ENCODE measurements at regions not wholly inside any gene's neighbourhood (a gene's known extent, or its start where the extent isn't known, plus 50 kb on each side); places are given as distances from the start of the nearest gene placed in this dataset.

DNA sequence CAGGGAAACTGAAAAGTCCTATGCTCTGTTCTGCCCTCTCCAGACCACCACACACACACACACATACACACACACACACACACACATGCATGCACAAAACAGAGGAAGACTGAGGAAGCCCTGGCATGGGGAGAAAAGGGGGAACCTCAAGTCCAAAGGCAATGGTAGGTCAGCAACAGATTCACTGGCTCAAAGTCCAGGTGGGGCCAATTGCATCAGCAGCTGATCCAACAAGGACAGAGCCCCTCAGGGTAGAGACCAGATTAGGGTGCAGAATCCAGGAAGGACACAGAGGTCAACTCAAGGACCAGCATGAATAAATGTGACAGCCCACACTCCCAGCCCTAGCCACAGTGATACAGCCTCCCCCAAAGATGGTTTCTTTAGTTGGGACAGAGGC, 425.0 kb upstream of the SOX5 start:
- Histone ChIP-seq H3K4me2 (replicated peaks; ENCODE audit: low read depth, low read length, poor library complexity, severe bottlenecking) (no peak overlapping the region), H2AFZ (ENCODE audit: insufficient read depth, low read depth, low read length, poor library complexity, severe bottlenecking) (no peak overlapping the region), H3K9ac (ENCODE audit: low read length) (no peak overlapping the region), H3K79me2 (ENCODE audit: control insufficient read depth, insufficient read depth, low read length) (no peaks in the 10 kb centered on the region), H3K9me3 (ENCODE audit: control extremely low read depth in 1 of 3, control insufficient read depth in 2 of 3, insufficient read depth in 1 of 3, low read length in 2 of 3) (no peaks in the 10 kb centered on the region), H3K4me1 (ENCODE audit: control insufficient read depth in 2 of 2, insufficient read depth in 2 of 2, low read length in 2 of 2) (peaks cover 15 to 17% of the 10 kb centered on the region in 2 donors), H3K36me3 (replicated peaks in 1 of 2; ENCODE audit: control extremely low read depth in 1 of 2, control insufficient read depth in 1 of 2, extremely low read depth in 1 of 2, insufficient read depth in 2 of 2, low read length in 1 of 2) (no peaks in the 10 kb centered on the region), H3K27ac (ENCODE audit: low read length in 2 of 2) (no peak overlapping the region), H3K4me3 (ENCODE audit: control extremely low read depth in 1 of 5, extremely low read depth in 1 of 5, insufficient read depth in 1 of 5, low read depth in 2 of 5, low read length in 4 of 5) (no peak overlapping the region), H4K20me1 (ENCODE audit: control insufficient read depth, insufficient read depth, low read length, poor library complexity, severe bottlenecking) (no peaks in the 10 kb centered on the region), H3K27me3 (replicated peaks in 1 of 4; ENCODE audit: control extremely low read depth in 1 of 4, control insufficient read depth in 3 of 4, insufficient read depth in 4 of 4, low read length in 3 of 4) (no peaks in the 10 kb centered on the region)
- intact Hi-C loops (cut with micrococcal nuclease) = no loop called here
- DNase-seq (no peak), ATAC-seq (ENCODE audit: low read depth) (no peak)
- Mint-ChIP-seq H3K9me3 (ENCODE audit: insufficient read depth) (no peaks in the 10 kb centered on the region), H3K27me3 (no peaks in the 10 kb centered on the region), H3K4me1 (peaks cover 21% of the 10 kb centered on the region), H3K4me3 (no peak overlapping the region), H3K27ac (no peak overlapping the region)
- ChIA-PET CTCF (no interaction called here), POLR2A (no interaction called here)
- TF ChIP-seq EZH2 (IDR thresholded peaks at IDR 0.05; ENCODE audit: borderline replicate concordance, insufficient read depth, low read depth, low read length, poor library complexity, severe bottlenecking) = no peak
- TF ChIP-seq, protein P1, sequence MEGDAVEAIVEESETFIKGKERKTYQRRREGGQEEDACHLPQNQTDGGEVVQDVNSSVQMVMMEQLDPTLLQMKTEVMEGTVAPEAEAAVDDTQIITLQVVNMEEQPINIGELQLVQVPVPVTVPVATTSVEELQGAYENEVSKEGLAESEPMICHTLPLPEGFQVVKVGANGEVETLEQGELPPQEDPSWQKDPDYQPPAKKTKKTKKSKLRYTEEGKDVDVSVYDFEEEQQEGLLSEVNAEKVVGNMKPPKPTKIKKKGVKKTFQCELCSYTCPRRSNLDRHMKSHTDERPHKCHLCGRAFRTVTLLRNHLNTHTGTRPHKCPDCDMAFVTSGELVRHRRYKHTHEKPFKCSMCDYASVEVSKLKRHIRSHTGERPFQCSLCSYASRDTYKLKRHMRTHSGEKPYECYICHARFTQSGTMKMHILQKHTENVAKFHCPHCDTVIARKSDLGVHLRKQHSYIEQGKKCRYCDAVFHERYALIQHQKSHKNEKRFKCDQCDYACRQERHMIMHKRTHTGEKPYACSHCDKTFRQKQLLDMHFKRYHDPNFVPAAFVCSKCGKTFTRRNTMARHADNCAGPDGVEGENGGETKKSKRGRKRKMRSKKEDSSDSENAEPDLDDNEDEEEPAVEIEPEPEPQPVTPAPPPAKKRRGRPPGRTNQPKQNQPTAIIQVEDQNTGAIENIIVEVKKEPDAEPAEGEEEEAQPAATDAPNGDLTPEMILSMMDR (IDR thresholded peaks at IDR 0.05) = no peak

DNA sequence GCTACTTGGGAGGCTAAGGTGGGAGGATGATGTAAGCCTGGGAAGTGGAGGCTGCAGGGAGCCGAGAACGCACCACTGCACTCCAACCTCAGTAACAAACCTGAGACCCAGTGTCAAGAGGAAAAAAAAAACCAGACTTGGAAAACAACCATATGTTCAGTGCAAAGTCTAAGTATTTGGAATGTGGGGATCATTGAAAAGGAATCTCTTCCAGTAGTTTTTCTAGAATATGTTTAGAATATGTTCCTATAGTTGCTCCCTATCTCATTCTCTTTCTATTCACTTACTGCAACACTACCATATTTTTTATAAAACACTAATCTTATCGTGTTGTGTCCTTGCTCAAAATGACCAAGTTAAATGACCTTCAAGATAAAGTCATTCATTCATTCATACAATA, 423.5 kb upstream of the SOX5 start:
- no peak overlapping the region for H3K4me2 ChIP-seq (replicated peaks; ENCODE audit: low read depth, low read length, poor library complexity, severe bottlenecking)
- Mint-ChIP-seq H3K9me3 (ENCODE audit: insufficient read depth) (no peaks in the 10 kb centered on the region), H3K4me1 (peaks cover 7% of the 10 kb centered on the region), H3K27me3 (no peaks in the 10 kb centered on the region), H3K4me3 (no peak overlapping the region), H3K27ac (no peak overlapping the region)
- DNase-seq (no peak), ATAC-seq (ENCODE audit: low read depth) (no peak)
- no peak overlapping the region for H2AFZ ChIP-seq (ENCODE audit: insufficient read depth, low read depth, low read length, poor library complexity, severe bottlenecking)
- H4K20me1 ChIP-seq (ENCODE audit: control insufficient read depth, insufficient read depth, low read length, poor library complexity, severe bottlenecking) = no peaks in the 10 kb centered on the region
- H3K27ac ChIP-seq (ENCODE audit: low read length in 2 of 2) = no peak overlapping the region
- no peaks in the 10 kb centered on the region for H3K79me2 ChIP-seq (ENCODE audit: control insufficient read depth, insufficient read depth, low read length)
- intact Hi-C loops (cut with micrococcal nuclease) = no loop called here
- H3K9ac ChIP-seq (ENCODE audit: low read length) = no peak overlapping the region
- peaks cover 4 to 5% of the 10 kb centered on the region in 2 donors for H3K4me1 ChIP-seq (ENCODE audit: control insufficient read depth in 2 of 2, insufficient read depth in 2 of 2, low read length in 2 of 2)
- WGBS (ENCODE audit: insufficient coverage) = no CpG with 5 or more reads among the region's 3 CpGs
- CTCF ChIA-PET = interaction anchor here (0.7 kb wide), 1 partner anchor 428 kb away, joined by 4 read pairs; no protein-coding TSS in a partner anchor
- H3K9me3 ChIP-seq (ENCODE audit: control extremely low read depth in 1 of 3, control insufficient read depth in 2 of 3, insufficient read depth in 1 of 3, low read length in 2 of 3) = no peaks in the 10 kb centered on the region
- POLR2A ChIA-PET = no interaction called here
- H3K4me3 ChIP-seq (ENCODE audit: control extremely low read depth in 1 of 5, extremely low read depth in 1 of 5, insufficient read depth in 1 of 5, low read depth in 2 of 5, low read length in 4 of 5) = no peak overlapping the region
- H3K36me3 ChIP-seq (replicated peaks in 1 of 2; ENCODE audit: control extremely low read depth in 1 of 2, control insufficient read depth in 1 of 2, extremely low read depth in 1 of 2, insufficient read depth in 2 of 2, low read length in 1 of 2) = no peaks in the 10 kb centered on the region
- TF ChIP-seq, protein P1 (IDR thresholded peaks at IDR 0.05) = no peak
- no peak for TF ChIP-seq EZH2 (IDR thresholded peaks at IDR 0.05; ENCODE audit: borderline replicate concordance, insufficient read depth, low read depth, low read length, poor library complexity, severe bottlenecking)
- H3K27me3 ChIP-seq (replicated peaks in 1 of 4; ENCODE audit: control extremely low read depth in 1 of 4, control insufficient read depth in 3 of 4, insufficient read depth in 4 of 4, low read length in 3 of 4) = no peaks in the 10 kb centered on the region
